ENCODE measurements at regions not wholly inside any gene's neighbourhood (a gene's known extent, or its start where the extent isn't known, plus 50 kb on each side); places are given as distances from the start of the nearest gene placed in this dataset.

GRCh38 chr12:76639646-76640045 is 80.1 kb upstream of the OSBPL8 start (continued):
- no peak for TF ChIP-seq NANOG (IDR thresholded peaks at IDR 0.05; ENCODE audit: insufficient read depth, low read depth, low read length, poor library complexity, severe bottlenecking)
- no peak for TF ChIP-seq HDAC6 (IDR thresholded peaks at IDR 0.05; ENCODE audit: low read depth, low read length)
- no peak for TF ChIP-seq KDM5A (IDR thresholded peaks at IDR 0.05; ENCODE audit: low read length)
- TF ChIP-seq CBX8 (IDR thresholded peaks at IDR 0.05; ENCODE audit: borderline replicate concordance, low read depth, low read length), result no peak
- TF ChIP-seq SIRT6 (IDR thresholded peaks at IDR 0.05; ENCODE audit: low read length), result no peak

All from H1 (cell line).